ENCODE measurements at regions not wholly inside any gene's neighbourhood (a gene's known extent, or its start where the extent isn't known, plus 50 kb on each side); places are given as distances from the start of the nearest gene placed in this dataset.

GRCh38 chr2:83081826-83082690 lies 1377.0 kb downstream of the SUCLG1 start:
- DNase-seq: peak; percentile 96

- DNase-seq: no peak
These were observed 1380.1 kb downstream of the SUCLG1 start for GRCh38 chr2:83079007-83079406.

- no peak for DNase-seq
These were observed 1386.3 kb downstream of the SUCLG1 start for GRCh38 chr2:83072767-83073166.

DNA sequence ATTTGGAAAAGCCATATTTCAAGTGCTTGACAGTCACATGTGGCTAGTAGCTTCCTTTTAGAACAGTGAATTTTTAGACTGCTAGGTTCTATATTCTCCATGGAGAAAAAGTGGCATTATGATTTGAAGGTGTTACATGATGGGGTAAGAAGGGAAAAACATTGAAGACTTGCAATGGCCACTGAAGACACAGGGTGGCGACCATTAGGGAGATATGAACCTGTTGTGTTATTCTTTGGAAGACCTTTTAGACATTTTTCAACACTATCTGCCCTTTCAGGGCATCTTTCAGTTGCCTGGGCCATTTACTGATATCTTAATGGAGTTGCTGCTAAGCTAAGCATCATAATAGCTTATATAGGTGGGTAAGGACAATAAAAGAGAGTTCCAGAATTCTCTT lies 1387.2 kb downstream of the SUCLG1 start:
- no peak for DNase-seq

DNA sequence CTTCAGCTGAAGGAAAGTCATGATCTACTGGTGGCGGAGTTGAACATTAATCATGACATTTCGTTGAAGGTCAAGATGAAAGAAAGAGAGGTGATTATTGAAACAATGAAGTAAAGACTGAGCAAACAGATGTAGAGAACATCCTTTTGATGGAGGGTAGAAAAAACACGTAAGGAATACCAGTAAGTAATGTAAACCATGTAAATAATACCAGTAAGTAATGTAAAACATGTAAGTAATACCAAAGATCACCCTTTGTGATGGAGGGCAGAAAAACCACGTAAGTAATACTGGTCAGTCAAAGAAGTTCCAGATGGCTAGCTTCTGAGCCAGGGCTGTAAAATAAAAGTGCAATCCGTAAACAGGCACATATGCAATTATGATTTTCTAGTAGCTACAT lies 1387.7 kb downstream of the SUCLG1 start:
- DNase-seq: no peak

GRCh38 chr2:83069724-83070123 lies 1389.4 kb downstream of the SUCLG1 start:
- no peak for DNase-seq

GRCh38 chr2:83068714-83069113 lies 1390.4 kb downstream of the SUCLG1 start:
- DNase-seq: no peak

GRCh38 chr2:83067947-83068346 lies 1391.1 kb downstream of the SUCLG1 start:
- no peak for DNase-seq

- DNase-seq: no peak
These were observed 1395.1 kb downstream of the SUCLG1 start for GRCh38 chr2:83063933-83064332.

GRCh38 chr2:83063511-83063910 lies 1395.6 kb downstream of the SUCLG1 start:
- DNase-seq: no peak

GRCh38 chr2:83058683-83059082 lies 1400.4 kb downstream of the SUCLG1 start:
- DNase-seq: no peak

GRCh38 chr2:83055376-83056010 lies 1403.6 kb downstream of the SUCLG1 start:
- DNase-seq: no peak

GRCh38 chr2:83054751-83055150 lies 1404.3 kb downstream of the SUCLG1 start:
- DNase-seq: no peak

DNA sequence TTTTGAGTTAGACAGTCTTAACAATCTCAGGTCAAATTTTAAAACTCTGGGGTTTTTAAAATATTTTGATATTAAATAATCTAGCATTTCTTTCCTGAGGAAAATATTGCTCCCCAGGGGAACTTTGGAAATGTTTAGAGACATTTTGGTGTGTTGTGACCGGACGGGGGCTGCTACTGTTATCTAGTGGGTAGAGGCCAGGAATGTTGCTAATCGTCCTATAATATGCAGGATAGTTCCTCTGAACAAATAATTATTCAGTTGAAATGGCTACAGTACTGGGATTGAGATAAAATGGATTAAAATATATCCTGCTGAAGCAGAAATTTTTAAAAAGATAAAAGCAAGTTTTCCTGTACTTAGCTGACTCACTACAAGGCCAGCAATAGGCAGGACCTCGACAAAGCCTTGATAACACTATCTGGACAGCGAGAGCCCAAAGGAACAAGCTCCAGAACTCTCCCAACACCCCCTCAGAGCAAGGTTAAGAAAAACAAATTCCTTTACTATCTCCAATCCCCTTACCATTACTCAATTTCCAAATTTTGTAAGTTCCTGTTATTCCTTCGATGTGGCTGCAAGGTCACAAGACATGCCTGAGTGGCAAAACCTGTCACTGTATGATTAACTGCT lies 1407.4 kb downstream of the SUCLG1 start:
- no peak for DNase-seq

DNA sequence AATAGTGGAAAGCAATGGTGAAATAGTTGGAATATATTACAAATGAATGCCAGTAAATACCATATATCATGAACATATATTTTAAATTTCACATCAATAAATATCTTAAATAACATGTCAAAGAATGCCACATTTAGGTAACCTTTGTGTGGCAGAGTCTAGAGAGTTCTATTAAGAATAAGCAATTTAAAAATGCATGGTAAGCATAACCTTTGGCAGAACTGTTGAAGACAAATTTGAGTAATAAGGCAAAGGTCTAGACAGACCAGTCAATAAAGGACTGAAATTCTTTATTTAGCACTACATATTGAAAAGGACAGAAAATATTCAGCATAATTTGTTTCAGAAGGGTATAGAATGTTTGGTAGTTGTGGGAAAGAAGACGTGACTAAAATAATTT lies 1417.0 kb downstream of the SUCLG1 start:
- DNase-seq: no peak

- DNase-seq: no peak
These were observed 1436.4 kb downstream of the SUCLG1 start for GRCh38 chr2:83022631-83023210.

DNA sequence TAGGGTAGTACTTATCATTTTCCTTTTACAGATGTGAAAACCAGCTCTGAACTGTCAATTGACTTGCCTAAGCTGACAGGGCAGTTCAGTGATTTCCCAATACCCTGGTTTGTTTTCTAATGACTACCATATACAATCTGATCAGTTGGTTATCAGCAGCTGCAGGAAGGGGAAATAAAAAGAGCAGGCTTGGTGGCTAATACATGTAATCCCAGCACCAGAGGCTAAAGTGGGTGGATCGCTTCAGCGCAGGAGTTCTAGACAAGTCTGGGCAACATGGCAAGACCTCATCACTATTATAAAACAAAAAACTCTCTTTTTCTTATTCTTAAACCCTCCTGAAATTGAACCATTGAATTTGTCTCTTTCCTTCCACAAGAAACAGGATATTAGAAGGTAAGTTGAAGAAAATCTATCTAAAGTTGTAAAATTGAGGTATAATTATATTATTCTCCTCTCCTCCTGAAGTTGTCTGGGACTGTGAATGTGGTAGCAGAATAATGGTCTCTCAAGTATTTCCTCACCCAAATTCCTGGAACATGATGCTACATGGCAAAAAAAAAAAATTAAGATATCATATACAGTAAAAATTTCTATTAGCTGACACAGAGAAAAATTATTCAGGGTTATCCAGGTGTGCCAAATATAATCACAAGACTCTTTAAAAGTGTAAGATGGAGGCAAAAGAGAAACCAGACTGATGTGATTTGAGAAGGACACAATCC lies 1441.6 kb downstream of the SUCLG1 start:
- no peak for DNase-seq

DNA sequence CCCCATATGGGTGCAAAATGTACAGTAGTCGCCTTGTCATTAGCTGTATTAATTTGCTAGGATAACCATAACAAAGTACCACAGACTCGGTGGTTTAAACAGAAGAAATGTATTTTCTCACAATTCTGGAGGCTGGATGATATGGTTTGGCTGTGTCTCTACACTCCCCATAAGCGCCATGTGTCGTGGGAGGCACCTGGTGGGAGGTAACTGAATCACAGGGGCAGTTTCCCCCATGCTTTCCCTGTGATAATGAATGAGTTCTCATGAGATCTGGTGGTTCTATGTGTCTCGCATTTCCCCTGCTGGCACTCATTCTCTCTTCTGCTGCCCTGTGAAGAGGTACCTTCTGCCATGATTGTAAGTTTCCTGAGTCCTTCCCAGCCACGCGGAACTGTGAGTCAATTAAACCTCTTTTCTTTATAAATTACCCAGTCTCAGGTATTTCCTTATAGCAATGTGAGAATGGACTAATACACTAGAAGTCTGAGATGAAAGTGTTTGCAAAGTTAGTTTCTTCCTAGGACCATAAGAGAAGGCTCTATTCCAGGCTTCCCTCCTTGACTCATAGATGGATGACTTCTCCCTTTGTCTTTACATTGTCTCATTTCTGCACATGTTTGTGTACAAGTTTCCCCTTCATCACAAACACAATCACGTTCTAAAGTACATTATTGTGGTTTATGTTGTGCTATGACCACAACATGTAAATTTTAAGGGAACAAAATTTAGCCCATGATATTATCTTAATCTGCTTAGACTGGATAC lies 1442.6 kb downstream of the SUCLG1 start:
- DNase-seq: no peak

- DNase-seq: no peak
These were observed 1443.2 kb downstream of the SUCLG1 start for GRCh38 chr2:83015900-83016299.

GRCh38 chr2:83015035-83015715 lies 1443.9 kb downstream of the SUCLG1 start:
- DNase-seq: no peak

DNA sequence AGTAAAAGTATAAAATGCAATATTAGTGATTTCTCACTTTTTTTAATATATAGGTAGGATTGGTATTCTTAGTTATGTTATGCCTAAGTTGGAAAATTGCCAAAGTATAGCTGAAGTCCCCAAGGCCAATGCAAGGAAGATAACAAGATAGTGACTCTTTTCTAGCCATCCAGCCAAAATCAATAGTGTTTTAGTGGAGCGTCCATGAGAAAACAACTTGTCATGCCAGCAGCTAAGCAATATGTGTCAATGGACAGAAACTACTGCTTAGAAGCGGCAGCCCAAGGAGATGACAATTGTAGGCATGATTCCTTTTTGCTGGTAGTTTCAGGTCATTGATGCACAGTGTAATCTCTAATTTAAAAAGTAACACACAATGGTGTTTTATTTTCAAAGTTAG lies 1444.6 kb downstream of the SUCLG1 start:
- no peak for DNase-seq

DNA sequence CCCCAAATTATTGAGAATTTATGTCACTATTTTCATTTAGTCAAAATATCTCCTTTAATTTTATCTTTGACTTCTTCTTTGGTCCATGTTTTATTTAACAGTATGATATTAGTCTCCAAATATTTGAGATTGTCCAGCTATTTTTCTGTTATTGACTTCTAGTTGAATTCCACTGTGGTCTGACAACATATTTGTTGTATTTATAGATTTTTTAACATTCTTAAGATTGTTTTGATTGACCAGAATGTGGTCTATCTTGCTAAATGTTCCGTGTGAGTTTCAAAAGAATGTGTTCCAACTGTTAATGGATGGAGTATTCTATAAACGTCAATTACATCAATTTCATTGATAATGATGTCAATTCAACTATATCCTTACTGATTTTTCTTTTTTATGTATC lies 1452.1 kb downstream of the SUCLG1 start:
- no peak for DNase-seq

Data from NCI-H2227 treated with DMSO at 0.1 percent for 48 hours (cell line).